Heart left ventricle (tissue), 13 donors: ENCODE measurements at regions not wholly inside any gene's neighbourhood (a gene's known extent, or its start where the extent isn't known, plus 50 kb on each side); places are given as distances from the start of the nearest gene placed in this dataset.

Experiments used
- CTCF ChIP-seq, 12 donors: fragments of 200-600 bp; sonication (generic) in 4 of 12; IDR thresholded peaks; one replicate each; pipeline versions ENCODE4 v1.5.0 to v1.8.0; 2018 to 2022; ENCODE audit warnings: antibody characterized with exemption in 12 of 12, mild to moderate bottlenecking in 5 of 12
- POLR2A ChIP-seq, 2 donors: fragments of 450-650 bp; IDR thresholded peaks; one replicate each; pipeline ENCODE4 v1.6.1; 2017; ENCODE audit warnings: antibody characterized with exemption in 2 of 2, mild to moderate bottlenecking in 2 of 2, moderate library complexity in 2 of 2
- donor health status: ischemic (EF 13 %, LVEDD 7.1; RV severe dilation, severe dysfunction).
- donor health status: DM: no; HTN: yes; CAD: no.
- donor health status: DM: no; HTN: no; CAD: no.
- donor health status: ischemic (EF 25% LVEDD 6.9; RV normal size, moderate dysfunction).
- donor health status: ischemic (EF 25% LVEDD 5.7; RV mildly dilated, moderate dysfunction).
- donor health status: ischemic (EF 35%, LVEDD 5.7; RV mildly dilated, moderate dysfunction).
- donor health status: nonischemic (EF 11% LVEDD 7.7; RV severe dilation, severe dysfunction).
- donor health status: DM: yes; HTN: yes; CAD: no.
- donor health status: PGD.
- donor health status: ischemic (EF 29% LVEDD 5.4; RV normal size, mild dysfunction).
- donor health status: nonischemic (EF 23%, LVEDD 6.1; RV moderate dilation, normal function).

- TF ChIP-seq CTCF (IDR thresholded peaks at IDR 0.05) = no peak
- no peak for TF ChIP-seq POLR2A (IDR thresholded peaks at IDR 0.05)
These were observed 831.5 kb downstream of the ROBO2 start for GRCh38 chr3:77871436-77871835.
